GF-D8 (cell line): ENCODE measurements at regions not wholly inside any gene's neighbourhood (a gene's known extent, or its start where the extent isn't known, plus 50 kb on each side); places are given as distances from the start of the nearest gene placed in this dataset.

Experiments
- DNase-seq: peaks from one replicate; lab custom pipeline; 2025; lab: John Stamatoyannopoulos, UW

DNA sequence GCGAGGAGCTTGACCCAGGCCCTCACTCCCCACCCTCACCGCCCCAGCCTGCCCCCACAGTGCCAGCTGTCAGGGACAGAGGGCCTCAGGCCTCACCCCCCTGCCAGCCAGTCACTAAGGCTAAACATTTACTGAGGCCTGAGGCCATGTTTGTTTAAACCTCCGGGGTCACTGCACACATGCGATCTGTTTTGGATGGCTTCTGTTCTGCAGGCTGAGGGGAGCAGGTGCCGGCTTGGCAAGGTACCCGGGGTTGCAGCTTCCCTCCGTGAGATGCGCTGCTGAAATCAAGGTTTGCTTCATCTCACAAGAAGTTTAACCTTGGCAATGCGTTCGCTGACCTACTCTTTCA lies 103.3 kb upstream of the BOD1 start:
- DNase-seq = no peak

DNA sequence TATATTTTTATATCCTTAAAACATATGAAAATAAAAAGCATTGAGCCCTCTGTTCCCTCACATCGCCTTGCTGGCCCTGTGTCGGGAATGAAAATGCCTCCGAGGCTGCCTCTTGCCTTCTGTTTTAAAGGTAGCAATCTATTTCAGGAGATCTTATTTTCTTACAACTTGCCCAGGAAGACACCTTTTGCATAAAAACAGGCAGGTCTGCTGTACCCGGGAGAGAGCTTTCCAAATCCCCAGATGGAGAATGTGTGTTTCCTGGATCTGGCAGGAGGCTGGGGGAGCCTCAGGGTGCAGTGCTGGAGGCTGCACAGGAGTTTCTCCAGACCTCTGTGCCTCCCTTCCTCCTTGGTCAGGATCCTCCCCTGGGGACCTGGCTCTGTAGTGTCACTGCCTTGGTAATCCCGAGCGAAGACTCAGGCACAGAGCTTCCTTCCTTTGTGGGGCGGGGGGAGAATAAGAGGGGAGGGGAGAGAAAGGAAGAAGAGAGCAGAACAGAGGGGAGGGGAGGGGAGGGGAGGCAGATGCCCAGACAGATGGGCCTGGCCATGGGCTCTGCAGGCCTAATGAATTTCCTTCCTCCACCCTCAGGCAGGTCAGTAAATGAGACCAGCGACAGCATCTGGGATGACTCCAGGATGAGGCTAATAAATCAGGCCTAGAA lies 104.0 kb upstream of the BOD1 start:
- DNase-seq = no peak

DNA sequence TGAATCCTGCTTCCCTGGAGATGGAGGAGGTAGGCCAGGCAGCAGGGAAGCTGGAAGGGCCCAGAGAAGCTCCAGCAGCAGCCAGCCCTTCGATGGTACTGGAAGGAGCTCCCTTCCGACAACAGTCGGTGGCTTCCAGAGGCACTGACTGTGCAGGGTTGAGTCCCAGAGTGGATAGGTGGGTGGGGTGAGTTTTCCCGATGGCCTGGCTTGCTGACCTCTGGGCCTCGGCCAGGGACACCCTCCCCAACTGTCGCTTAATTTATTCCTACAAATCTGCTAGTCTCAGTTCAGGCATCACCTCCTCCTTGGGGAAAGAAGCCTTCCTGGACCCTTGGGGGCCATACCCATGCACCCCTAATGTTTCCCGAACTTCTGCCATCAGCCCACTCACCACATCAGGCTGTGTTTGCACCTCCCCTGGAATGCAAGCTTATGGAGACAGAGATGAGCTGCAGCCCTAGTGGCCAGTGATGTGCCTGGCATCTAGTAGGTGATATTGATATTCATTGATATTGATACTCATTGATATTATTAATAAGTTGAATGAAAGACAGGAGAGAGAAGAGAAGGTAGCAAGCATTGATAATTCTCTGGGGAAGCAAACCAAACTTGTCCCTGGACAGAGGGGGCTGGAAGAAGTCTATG lies 104.6 kb upstream of the BOD1 start:
- no peak for DNase-seq

DNA sequence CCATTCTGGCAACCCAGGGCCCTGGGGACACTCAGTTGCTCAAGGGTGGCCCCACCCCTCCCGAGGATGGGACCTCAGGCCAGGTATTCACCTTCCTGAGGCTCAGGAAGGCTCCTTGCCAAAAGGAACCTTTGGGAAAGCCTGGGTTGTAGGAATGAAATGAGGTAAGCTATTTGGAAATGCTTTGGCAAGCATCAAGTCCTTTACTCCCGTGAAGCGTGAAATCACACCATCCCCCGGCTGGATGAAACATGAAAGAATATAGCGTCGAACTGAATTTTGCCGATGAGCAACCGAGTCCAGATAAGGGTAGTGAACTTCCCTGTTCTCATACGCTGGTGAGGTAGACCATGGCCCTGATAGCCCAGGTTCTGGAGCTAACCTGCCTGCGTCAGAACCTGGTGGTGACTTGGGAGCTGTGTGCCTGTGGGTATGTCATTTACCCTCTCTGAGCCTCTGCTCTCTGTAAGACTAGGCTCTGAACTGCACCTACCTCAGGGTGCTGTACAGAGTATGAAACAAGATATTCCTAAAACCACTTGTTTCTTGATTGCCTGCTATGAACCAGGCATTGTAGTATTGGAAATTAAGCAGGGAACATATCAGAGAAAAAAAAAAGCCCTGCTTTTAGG lies 105.3 kb upstream of the BOD1 start:
- no peak for DNase-seq

DNA sequence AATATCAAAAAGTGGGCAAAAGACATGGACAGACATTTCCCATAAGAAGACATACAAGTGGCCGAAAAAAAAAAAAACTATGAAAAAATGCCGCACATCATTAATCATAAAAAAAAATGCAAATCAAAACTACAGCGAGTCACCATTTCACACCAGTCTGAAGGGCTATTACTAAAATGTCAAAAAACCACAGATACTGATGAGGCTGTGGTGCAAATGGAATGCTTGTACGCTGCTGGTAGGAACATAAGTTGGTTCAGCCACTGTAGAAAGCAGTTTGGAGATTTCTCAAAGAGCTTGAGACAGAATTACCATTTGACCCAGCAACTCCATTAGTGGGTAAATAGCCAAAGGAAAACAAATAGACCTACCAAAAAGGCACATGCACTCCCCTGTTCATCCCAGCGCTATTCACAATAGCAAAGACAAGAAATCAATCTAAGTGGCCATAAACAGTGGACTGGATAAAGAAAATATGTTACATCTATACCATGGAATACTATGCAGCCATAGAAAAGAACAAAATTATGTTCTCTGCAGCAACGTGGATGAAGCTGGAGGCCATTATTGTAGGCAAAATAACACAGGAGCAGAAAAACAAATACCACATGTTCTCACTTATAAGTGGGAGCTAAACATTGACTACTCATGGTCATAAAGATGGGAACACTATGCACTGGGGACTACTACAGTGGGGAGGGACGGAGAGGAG lies 110.6 kb upstream of the BOD1 start:
- no peak for DNase-seq

DNA sequence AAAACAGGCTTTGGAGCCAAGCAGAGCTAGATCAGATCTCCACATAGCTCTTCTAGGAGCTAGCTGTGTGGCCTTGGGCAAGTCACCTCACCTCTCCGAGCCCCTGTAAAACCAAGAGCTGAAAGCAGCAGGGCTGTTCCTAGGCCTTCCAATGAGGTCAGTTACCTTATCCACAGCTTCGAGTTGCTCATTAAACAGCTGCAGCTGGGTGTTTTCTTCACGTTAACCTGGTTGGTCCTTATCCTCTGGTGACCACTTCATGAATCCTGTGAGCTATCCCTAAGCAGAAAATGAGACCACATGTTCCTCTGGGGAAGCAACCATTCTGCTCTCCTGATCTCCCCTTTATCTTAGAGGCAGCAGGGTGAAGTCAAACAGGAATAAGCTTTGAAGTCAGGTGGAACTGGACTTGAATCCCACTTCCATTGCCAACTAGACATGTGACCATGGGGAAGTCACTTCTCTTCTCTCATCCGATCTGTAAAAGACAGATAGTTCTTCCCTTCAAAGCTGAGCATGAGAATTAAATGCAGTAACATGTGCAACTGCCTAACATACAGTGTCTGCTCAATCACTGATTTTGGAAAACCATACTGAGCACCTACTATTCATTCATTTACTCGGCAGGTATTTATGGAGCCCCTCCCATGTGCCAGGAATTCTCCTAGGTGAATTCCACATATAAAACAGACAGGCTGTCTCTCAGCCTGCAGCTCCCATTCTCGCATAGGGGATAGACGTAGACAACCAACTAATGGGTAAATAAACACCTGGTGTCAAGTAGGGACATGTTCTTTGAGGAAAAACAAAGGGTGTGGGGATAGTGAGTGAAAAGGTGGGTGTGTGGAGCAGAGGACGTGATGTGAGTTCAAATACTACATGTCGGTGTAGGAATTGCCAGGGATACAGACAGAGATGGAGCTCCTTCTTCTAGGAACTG lies 111.7 kb upstream of the BOD1 start:
- no peak for DNase-seq

DNA sequence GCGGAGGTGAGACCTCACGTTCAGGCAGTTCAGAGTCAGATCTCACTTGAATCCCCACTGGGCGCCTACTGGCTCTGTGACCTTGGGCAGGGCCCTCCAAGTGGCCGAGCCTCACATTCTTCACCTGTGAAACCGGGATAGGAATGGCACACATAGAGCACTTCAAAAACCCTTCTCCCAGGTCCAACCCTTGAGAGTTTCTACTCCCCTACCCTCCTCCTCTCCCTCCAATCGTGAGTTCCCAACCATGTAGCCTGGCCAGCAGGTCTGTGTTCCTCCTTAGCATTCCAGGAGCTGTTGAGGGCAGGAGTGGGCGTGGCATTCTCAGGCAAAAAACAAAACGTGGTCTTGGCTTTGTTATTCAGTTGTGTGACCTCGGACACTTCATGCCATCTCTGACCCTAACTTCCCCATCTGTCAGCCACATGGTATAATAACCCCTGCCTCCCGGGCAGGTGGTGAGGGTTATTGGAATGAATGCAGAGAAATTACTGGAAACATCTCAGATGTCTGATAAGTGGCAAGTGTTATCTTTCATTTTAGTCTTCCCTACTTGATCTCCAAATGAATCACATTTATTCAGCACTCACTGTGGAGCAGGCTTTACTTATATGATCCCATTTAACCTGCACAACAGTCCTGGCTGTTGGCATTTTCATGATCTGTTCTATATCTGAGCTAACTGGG lies 112.8 kb upstream of the BOD1 start:
- DNase-seq = no peak

DNA sequence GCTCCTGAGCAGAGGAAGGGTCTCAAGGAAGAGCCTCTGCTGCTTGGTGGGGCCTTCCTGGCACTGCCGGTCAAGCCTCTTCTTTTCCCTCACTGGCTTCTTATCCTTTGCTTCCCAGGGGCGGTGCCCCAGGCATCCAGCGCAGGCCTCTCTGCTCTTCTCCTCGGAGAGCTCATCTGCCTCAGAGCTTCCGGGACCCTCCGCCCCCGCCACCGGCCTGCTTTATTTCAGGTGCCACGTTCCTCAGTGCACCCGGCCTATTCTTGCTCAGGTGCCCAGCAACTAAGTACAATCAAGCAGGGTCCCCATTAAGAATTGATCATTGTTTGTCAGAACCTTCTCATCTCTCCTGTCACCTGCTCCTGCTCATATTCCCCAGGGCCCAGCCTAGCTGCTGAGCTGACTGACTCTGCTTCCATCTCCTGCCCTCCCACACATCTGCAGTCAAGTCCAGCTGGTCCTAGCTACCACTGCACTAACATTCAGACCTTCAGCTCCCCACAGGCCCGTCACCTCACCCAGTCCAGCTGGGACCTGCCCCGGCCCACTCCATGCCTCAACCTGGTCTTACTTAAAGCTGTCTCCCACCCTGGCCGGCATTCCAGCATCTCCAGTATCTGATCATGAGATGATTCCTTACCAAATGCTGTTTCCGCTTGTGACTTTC lies 114.3 kb upstream of the BOD1 start:
- no peak for DNase-seq

DNA sequence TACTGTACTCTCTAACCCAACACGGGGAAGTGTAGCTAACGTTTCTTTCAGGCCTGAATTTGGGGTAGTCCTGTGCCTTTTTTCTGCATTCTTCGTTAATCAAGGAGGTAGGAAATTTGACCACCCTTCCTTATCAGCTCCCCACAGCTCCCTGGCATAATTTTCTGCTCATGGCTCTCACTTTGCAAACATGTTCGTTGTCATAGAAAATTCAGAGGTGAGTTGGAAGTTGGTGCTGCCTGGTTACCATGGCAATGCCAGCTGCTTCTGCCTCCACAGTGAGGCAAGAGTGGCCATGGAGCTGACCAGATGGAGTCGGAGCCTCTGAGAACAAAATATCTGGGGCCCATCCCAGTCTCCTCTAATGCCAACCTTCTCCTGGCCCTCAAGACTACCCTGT lies 116.6 kb upstream of the BOD1 start:
- no peak for DNase-seq

DNA sequence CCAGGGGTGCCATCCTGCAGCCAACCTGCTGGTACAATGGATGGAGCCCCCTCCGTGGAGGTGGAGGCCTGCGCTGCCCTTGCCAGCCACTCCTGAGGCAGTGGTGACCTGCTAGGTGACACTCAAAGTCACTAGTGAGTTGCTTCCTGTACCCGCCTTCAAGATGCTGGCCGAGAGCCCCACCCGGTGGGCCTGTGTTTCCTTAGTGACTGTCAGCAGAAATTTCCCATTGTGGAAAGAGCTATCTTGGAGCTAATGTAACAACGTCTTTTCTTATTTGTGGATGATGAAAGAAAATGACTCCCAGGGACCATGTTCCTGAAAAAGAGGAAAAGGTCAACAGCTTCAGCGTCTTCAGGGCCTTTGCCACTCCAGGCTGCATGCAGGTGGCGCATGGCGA lies 117.0 kb upstream of the BOD1 start:
- DNase-seq = no peak

DNA sequence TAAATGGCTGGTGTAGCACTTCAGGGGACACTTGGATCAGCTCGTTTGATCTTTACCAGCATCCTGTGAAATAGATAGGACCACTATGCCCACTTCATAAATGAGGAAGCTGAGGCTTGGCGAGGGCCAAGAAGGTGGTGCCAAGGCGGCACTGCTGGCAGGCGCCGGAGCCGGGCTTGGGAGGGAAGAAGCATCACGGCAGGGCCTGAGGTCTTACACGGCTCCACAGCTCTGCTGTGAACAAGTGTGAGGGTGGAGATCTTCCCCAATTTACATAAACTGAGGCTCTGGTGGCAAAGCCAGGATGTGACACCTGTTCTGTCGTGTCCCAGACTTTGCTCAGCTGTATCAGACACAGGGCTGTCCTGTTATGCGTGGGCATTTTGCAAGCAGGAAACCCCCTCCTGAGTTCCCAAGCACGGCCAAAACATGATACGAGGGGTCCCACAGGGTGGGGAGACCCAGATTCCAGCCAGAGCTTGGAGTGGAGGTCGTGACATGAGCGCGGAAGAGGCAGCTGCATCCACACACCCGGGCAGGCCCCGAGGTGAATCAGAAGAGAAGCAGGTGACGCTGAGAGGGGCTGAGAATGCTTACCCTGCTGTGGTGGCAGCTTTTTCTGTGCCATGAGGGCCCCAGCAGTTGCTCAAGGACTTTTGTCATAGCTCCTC lies 117.5 kb upstream of the BOD1 start:
- no peak for DNase-seq

DNA sequence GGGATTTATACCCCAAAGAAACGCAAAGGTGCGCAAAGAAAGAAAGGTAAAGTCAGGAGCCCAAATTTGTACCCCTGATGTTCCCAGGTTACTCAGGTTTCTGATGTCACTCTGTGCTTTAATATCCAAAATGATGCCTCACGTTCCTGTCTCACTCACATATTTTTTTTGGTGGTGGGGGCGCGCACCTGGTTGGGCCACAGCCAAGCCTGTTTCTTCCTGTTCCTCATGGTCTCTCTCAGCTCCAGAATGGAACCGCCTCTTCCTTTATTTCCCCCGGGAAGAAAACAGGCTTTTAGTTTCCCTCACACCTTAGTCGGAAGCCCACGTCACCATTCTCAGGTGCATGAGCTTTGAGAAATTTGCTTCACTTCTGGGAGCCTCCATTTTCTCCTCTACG lies 118.3 kb upstream of the BOD1 start:
- DNase-seq = no peak

DNA sequence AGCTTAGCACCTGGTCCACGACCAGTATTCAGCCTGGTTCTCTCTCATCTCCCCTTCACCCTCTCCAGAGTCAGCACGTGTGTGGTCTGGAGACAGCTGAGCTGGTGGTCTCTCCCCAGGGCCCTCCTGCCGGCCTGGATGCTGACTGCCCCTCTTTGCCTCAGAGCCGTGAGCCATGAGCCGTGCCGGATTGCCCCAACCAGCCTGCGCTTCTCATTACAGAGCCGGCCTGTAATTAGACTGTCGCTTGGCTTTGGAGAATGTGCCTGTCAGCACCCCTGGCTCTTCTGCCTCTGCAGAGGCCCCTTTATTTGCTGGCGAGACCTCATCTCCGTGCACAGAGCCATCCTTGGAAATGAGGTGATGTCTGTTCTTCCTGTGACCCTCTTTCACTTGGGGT lies 118.7 kb upstream of the BOD1 start:
- DNase-seq = no peak

DNA sequence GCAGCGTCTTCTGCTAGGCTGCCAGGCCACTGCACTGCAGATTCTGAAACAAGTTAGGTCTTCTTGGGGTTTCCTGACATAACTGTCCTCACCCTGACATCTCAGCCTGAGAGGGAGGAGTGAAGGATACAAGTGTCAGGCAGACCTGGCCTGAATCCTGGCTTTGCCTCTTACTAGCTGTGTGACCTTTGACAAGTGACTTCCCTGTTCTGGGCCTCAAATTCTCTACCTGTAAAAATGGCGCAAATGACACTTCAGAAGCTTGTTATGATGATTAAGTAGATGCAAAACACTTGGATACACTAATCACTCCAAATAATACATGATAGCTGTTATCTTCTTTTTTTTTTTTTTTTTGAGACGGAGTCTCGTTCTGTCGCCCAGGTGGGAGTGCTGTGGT lies 119.2 kb upstream of the BOD1 start:
- DNase-seq = no peak

DNA sequence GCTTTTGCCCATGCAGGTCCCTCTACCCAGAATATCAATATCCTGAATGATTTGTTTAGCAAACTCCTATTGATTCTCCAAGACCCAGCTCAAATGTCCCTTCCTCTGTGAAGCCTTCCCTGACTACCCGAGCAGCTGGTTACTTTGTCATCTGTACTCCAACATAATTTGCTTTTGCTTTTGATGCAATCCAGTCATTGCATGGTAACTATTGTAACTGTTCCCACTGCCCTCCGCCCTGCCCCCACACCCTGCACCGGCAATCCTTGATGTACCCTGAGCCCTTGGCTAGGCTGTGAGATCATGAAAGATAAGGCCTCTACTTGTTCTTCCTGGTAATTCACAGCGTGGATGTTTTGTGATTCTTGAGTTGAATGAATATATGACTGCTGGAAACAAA lies 119.9 kb upstream of the BOD1 start:
- no peak for DNase-seq

DNA sequence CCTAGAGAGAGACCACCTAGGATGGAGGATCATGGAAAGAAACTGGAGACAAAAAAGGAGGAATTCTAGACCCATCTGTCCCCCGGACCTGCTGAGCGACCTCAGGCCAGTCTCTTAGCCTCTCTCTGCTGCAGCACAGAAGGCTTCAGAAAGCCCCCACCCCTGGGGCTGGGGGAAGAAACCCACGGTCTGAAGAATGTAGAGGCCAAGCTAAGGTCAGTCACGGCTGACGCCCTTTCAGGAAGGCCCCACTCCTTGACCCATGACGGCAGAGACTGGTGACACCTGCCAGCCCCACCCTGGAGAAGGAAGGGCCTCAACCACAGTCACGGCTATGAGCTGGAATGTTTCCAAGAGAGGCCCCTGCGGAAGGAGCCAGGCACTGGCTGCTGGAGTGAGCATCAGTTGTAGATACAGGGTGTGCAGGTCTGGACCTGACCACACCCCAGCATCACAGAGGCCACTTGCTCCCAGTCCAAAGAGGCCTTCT lies 120.5 kb upstream of the BOD1 start:
- DNase-seq = no peak

DNA sequence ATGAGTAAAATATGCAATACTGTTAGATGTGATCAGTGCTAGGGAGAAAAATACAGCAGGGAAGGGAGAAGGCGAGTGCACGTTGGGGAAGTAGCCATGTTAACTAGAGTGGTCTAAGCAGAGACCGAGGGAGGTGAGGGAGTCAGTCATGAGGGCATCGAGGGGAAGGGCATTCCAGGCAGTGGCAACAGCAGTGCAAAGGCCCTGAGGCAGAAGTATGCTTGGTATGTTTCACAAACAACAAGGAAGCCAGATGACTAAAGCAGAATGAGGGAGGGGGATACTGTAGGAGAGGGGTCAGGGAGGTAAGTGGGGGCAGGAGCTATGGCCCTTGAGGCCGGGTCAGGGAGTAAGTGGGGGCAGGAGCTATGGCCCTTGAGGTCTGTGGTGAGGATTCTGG lies 123.3 kb upstream of the BOD1 start:
- no peak for DNase-seq

DNA sequence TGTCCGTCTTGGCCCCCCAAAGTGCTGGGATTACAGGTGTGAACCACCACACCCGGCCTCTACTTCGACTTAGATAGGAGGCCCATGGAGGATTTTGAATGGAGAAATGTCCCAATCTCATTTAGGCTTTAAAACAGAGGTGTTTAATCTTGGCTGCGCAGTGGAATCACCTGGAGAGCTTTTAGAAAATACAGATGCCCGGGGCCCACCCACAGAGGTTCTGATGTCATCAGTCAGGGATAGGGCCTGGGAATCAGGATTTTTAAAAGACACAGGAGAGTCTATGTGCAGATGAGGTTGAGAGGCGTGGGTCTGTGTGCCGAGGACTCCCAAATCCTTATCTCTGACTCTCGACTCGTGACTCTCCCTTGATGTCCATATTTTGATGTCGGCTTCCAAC lies 124.0 kb upstream of the BOD1 start:
- DNase-seq = no peak

DNA sequence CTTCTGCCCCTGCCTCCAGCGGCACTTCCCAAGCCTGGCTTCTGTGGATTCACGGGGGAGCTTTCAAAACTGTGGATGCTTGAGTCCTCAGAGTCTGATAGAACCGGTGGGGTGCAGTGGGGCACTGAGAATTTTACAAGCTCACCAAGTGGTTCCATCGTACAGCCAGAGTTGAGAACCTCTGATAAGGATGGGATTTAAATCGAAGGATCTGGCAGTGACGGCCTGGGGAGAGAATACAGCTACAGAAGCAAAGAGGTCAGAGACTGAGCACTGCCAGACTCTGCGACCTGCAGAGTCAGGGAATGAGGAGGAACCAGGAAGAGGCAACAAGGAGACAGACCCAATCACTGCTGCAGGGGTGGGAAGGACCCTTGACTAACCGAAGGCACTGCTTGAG lies 124.6 kb upstream of the BOD1 start:
- no peak for DNase-seq

DNA sequence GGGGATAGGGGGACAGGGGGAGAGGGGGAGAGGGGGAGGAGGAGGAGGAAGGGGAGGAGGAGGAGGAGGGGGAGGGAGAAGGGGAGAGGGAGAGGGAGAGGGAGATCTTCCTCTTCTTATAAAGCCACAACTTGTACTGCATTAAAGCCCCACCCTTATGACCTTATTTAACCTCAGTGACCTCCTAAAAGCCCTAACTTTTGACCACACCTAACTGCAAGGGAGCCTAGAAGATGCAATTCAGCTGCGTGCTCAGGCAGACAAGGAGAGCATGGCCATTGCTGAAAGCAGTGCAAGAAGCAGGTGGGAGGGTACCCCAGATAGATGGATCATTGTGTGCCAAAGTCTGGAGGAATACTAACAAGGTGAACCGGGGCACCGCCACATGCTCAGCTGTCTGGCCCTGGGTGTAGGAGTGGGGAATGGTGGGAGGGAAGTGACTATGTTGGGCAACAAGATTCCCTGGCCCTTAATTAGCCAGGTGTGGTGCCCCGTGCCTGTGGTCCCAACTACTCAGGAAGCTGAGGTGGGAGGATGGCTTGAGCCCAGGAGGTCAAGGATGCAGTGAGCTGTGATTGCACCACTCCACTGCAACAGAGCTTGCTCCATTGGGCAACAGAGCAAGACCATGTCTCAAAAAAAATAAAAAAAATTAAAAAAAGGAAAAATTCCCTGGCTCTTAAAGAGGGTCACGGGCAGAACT lies 125.4 kb upstream of the BOD1 start:
- DNase-seq = no peak
